ENCODE measurements at regions not wholly inside any gene's neighbourhood (a gene's known extent, or its start where the extent isn't known, plus 50 kb on each side); places are given as distances from the start of the nearest gene placed in this dataset.

DNA sequence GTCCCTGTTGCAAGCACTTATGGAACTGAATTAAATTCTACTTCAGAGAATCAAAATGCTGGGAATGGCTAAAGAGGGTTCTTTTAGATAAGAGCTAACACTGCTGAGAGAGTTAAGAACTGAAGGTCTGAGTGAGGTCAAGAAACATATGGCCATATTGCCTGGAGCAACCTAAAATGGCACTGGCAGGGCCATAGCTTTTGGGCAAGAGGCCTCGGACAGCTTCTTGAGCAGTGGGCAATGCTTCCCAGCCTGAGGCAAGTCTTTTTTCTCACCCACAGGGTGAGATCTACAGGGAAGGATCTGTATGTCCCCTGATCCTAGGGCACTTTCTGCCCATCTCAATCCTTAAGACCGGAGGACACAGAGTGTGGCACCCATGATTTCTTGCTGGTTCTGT is 244.6 kb upstream of the NT5C1B start:
- TF ChIP-seq, protein P1, sequence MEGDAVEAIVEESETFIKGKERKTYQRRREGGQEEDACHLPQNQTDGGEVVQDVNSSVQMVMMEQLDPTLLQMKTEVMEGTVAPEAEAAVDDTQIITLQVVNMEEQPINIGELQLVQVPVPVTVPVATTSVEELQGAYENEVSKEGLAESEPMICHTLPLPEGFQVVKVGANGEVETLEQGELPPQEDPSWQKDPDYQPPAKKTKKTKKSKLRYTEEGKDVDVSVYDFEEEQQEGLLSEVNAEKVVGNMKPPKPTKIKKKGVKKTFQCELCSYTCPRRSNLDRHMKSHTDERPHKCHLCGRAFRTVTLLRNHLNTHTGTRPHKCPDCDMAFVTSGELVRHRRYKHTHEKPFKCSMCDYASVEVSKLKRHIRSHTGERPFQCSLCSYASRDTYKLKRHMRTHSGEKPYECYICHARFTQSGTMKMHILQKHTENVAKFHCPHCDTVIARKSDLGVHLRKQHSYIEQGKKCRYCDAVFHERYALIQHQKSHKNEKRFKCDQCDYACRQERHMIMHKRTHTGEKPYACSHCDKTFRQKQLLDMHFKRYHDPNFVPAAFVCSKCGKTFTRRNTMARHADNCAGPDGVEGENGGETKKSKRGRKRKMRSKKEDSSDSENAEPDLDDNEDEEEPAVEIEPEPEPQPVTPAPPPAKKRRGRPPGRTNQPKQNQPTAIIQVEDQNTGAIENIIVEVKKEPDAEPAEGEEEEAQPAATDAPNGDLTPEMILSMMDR (conservative IDR thresholded peaks at IDR 0.05), result no peak
- TF ChIP-seq ZFX (IDR thresholded peaks at IDR 0.05), result no peak
- H3K27ac ChIP-seq, result no peak overlapping the region

DNA sequence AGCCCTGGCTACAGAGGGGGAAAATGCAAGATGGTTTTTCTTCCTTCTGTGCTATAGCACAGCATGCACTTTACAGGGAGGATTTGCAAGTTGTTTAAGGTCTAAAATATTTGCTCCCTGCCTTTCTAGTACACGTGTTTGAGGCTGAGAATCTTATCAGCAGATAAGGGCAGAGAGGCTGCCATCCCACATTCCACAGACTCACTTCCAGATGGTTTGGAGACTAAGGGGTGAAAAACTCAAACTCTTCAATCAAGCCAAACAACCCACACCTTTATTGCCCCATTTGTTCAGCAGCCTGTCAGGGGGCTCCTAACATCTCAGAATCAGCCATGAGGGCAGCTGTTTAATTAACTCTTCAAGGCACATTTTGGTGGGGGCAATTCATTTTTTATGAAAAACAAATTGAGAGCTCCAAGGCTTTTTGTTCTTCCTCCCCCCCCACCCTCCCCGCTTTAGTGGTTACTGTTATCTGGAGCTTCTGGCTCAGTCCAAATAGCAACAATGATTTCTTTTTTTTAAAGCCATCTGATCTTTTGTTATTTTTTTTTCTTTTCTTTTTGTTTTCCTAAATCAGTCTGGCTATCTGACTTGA is 242.6 kb upstream of the NT5C1B start:
- no peak overlapping the region for H3K27ac ChIP-seq
- no peak for TF ChIP-seq ZFX (IDR thresholded peaks at IDR 0.05)
- TF ChIP-seq, protein P1 (conservative IDR thresholded peaks at IDR 0.05), result no peak

DNA sequence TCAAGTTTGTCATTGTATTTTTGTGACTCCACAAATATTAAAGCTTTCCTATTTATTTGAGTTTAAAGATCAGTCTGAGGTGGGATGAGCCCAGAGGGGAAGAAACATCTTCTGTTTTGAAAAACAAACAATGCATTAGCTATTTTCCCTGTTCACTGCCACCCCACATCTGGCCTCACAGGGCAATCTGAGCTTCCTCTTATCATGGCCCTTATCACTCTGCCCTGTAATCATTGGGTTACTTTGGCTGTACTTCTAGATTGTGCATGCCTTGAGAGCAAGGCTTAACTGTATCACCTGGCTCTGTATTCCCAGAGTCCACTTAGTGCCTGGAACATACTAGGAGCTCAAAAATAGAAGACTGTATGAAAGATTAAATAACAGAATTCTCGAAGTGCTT is 241.6 kb upstream of the NT5C1B start:
- no peak for TF ChIP-seq ZFX (IDR thresholded peaks at IDR 0.05)
- TF ChIP-seq, protein P1 (conservative IDR thresholded peaks at IDR 0.05), result no peak
- H3K27ac ChIP-seq, result no peak overlapping the region

DNA sequence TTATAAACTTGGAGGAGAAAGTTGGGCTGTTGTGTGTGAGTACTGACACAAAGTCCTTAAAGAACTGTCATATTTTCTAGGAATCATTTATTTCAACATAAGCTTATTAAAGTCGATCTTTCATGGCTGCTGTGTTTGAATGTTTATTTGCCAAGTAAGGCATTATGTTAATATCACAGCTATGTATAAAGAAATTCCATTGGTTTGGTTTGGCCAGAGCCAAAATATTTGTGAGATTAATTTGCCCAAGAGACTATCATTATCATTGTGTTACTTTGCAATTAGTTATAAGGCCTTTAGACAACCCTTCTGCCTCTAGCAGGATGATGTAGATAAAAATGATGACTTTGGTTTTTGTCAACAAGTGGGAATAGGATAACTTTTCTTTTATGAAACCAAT is 240.6 kb upstream of the NT5C1B start:
- H3K27ac ChIP-seq, result no peak overlapping the region
- no peak for TF ChIP-seq ZFX (IDR thresholded peaks at IDR 0.05)
- TF ChIP-seq, protein P1 (conservative IDR thresholded peaks at IDR 0.05), result no peak

DNA sequence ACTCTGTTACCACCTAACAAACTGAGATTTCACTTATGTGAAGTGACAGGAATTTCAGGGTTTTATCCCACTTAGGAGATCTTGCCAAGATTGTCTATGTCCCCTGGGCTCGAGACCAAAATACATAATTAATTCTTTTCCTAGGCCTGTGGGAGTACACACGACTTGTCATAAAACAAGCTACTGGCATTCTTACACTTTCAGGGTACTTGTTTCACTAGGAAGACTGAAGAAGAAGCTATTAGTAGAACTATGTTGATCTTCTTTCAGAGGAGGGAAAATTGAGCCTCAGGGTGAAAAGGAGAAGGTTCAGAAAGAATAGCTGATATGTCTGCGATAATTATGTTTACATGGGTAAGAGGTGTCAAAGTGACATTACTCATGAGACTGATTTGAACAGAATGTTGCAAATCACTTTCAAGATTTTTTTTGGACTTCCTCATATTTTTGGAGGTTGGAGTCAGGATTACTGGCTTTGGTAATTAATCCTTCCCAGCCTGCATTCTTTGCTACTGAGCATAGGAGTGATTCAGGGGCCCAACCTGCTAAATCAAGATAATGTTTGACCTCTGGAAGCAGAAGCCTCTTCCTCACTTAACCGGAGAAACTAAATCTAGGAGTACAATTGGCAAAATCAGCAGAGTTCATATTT is 240.0 kb upstream of the NT5C1B start:
- TF ChIP-seq ZFX (IDR thresholded peaks at IDR 0.05), result no peak
- TF ChIP-seq, protein P1 (conservative IDR thresholded peaks at IDR 0.05), result no peak
- no peak overlapping the region for H3K27ac ChIP-seq

DNA sequence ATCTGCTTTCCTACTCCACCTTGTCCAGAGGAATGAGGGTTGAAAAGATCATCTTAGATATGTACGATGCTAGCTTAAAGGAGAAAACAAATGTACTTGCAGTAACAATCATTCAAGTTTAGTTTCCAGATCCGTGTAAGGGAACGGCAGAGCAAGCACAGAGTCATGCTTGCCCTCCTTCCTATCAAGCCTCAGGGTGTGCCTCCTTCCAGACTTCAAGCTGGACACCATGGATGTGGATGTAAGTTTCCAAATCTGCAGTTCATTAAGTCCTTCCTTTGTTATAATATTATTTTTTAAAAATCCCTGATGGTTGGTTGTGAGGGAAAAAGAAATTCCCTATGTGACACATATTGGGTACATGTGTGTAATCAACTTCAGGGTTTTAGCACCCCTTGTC is 238.9 kb upstream of the NT5C1B start:
- TF ChIP-seq, protein P1 (conservative IDR thresholded peaks at IDR 0.05), result no peak
- no peak overlapping the region for H3K27ac ChIP-seq

DNA sequence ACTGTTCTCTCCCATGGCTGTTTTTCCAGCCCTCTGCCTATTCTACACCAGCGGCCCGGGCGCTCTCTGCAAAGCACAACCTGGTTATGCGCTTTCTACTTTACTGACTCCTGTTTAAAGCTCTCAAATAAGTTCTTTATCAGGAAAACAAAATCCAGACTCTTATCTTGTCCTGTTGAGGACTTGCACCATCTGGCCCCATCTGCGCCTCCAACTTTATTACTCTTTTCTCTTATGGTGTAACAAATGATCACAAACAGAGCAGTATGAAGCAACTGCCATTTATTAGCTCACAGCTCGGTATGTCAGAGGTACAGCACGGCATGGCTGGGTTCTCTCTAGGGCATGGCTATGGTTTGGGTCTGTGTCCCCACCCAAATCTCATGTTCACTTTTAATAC is 236.5 kb upstream of the NT5C1B start:
- TF ChIP-seq ZFX (IDR thresholded peaks at IDR 0.05), result no peak
- TF ChIP-seq, protein P1 (conservative IDR thresholded peaks at IDR 0.05), result no peak
- no peak overlapping the region for H3K27ac ChIP-seq
